Prostate gland (tissue), 2 donors: ENCODE measurements at regions not wholly inside any gene's neighbourhood (a gene's known extent, or its start where the extent isn't known, plus 50 kb on each side); places are given as distances from the start of the nearest gene placed in this dataset.

Source experiments
- CTCF ChIP-seq, 4 experiments: fragments of 200-600 bp in 2 of 4; fragments of 450-650 bp in 2 of 4; sonication (generic) in 2 of 4; IDR thresholded peaks; 1 replicate in 3 of 4; 2 replicates in 1 of 4; pipeline ENCODE4 v1.5.1; 2016 to 2019; ENCODE audit warnings: antibody characterized with exemption in 4 of 4, mild to moderate bottlenecking in 2 of 4, moderate library complexity in 2 of 4
- POLR2A ChIP-seq: fragments of 450-650 bp; IDR thresholded peaks from one replicate; pipeline ENCODE4 v1.6.1; 2016; ENCODE audit warnings: antibody characterized with exemption, mild to moderate bottlenecking

DNA sequence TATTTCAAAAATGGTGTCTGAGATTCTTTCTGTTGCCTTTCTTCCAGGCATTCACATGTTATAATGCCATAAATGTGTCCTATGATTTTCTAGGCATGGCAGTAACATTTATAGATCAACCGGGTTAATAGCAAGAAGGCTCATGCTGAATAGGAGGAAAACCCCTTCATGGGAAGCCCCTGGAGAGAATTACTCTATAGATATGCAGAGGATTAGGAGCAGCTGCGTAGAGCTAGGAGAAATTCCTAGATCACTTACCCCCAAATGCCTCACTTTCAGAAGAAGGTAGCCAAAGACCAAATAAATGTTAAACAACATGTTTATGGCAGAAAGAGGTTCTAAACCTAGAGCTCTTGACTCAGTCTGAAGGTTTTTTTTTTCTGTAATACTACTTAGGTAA lies 153.4 kb upstream of the CTNNA2 start:
- TF ChIP-seq CTCF (IDR thresholded peaks at IDR 0.05) (no peak), POLR2A (no peak)
